ENCODE measurements at regions not wholly inside any gene's neighbourhood (a gene's known extent, or its start where the extent isn't known, plus 50 kb on each side); places are given as distances from the start of the nearest gene placed in this dataset.

GRCh38 chr2:60309336-60309735, 244.1 kb downstream of the BCL11A start:
- intact Hi-C loops (cut with DNase I) = no loop called here
- DNase-seq (no peak), ATAC-seq (no peak)
- peaks cover 2% of the 10 kb centered on the region for H3K4me1 ChIP-seq (ENCODE audit: control insufficient read depth, insufficient read depth, low read length)
- H3K4me3 ChIP-seq (ENCODE audit: low read length) = no peak overlapping the region
- H3K27me3 ChIP-seq (ENCODE audit: control insufficient read depth, insufficient read depth) = no peaks in the 10 kb centered on the region
- 77% methylated on average over 4 of the region's 4 CpGs for WGBS
- no peaks in the 10 kb centered on the region for H3K9me3 ChIP-seq (ENCODE audit: control insufficient read depth, low read length)
- H3K27ac ChIP-seq (ENCODE audit: low read length) = no peak overlapping the region

GRCh38 chr2:60306267-60306861, 247.1 kb downstream of the BCL11A start:
- WGBS = 19% methylated on average over 5 of the region's 5 CpGs
- H3K4me3 ChIP-seq (ENCODE audit: low read length) = no peak overlapping the region
- H3K27me3 ChIP-seq (ENCODE audit: control insufficient read depth, insufficient read depth) = no peaks in the 10 kb centered on the region
- intact Hi-C loops (cut with DNase I) = no loop called here
- peaks cover 2% of the 10 kb centered on the region for H3K4me1 ChIP-seq (ENCODE audit: control insufficient read depth, insufficient read depth, low read length)
- DNase-seq = no peak
- ATAC-seq = no peak
- no peak overlapping the region for H3K27ac ChIP-seq (ENCODE audit: low read length)
- no peaks in the 10 kb centered on the region for H3K9me3 ChIP-seq (ENCODE audit: control insufficient read depth, low read length)

GRCh38 chr2:60303680-60304079, 249.8 kb downstream of the BCL11A start:
- WGBS = 73% methylated on average over 2 of the region's 2 CpGs
- Histone ChIP-seq H3K27me3 (ENCODE audit: control insufficient read depth, insufficient read depth) (no peaks in the 10 kb centered on the region), H3K4me1 (ENCODE audit: control insufficient read depth, insufficient read depth, low read length) (peaks cover 2% of the 10 kb centered on the region)

GRCh38 chr2:60302377-60303126, 250.9 kb downstream of the BCL11A start:
- 93% methylated on average over 6 of the region's 6 CpGs for WGBS
- no peak for ATAC-seq
- intact Hi-C loops (cut with DNase I) = no loop called here
- no peaks in the 10 kb centered on the region for H3K9me3 ChIP-seq (ENCODE audit: control insufficient read depth, low read length)
- DNase-seq = no peak
- no peak overlapping the region for H3K4me3 ChIP-seq (ENCODE audit: low read length)
- H3K27ac ChIP-seq (ENCODE audit: low read length) = no peak overlapping the region
- H3K4me1 ChIP-seq (ENCODE audit: control insufficient read depth, insufficient read depth, low read length) = peaks cover 2% of the 10 kb centered on the region
- H3K27me3 ChIP-seq (ENCODE audit: control insufficient read depth, insufficient read depth) = no peaks in the 10 kb centered on the region

More at GRCh38 chr2:60303680-60304079, 249.8 kb downstream of the BCL11A start:
- Histone ChIP-seq H3K9me3 (ENCODE audit: control insufficient read depth, low read length) (no peaks in the 10 kb centered on the region), H3K27ac (ENCODE audit: low read length) (no peak overlapping the region), H3K4me3 (ENCODE audit: low read length) (no peak overlapping the region)
- no peak for DNase-seq
- no peak for ATAC-seq
- intact Hi-C loops (cut with DNase I) = no loop called here

GRCh38 chr2:60301726-60302125, 251.7 kb downstream of the BCL11A start:
- intact Hi-C loops (cut with DNase I) = no loop called here

GRCh38 chr2:60299179-60299578, 254.3 kb downstream of the BCL11A start:
- ATAC-seq = no peak
- WGBS = 83% methylated on average over 8 of the region's 8 CpGs

More at GRCh38 chr2:60301726-60302125, 251.7 kb downstream of the BCL11A start:
- Histone ChIP-seq H3K9me3 (ENCODE audit: control insufficient read depth, low read length) (no peaks in the 10 kb centered on the region), H3K4me3 (ENCODE audit: low read length) (no peak overlapping the region), H3K4me1 (ENCODE audit: control insufficient read depth, insufficient read depth, low read length) (peaks cover 2% of the 10 kb centered on the region), H3K27me3 (ENCODE audit: control insufficient read depth, insufficient read depth) (no peaks in the 10 kb centered on the region), H3K27ac (ENCODE audit: low read length) (no peak overlapping the region)
- WGBS = 66% methylated on average over 3 of the region's 3 CpGs
- ATAC-seq (no peak), DNase-seq (no peak)

GRCh38 chr2:60298006-60298696, 255.3 kb downstream of the BCL11A start:
- Histone ChIP-seq H3K27me3 (ENCODE audit: control insufficient read depth, insufficient read depth) (no peaks in the 10 kb centered on the region), H3K9me3 (ENCODE audit: control insufficient read depth, low read length) (no peaks in the 10 kb centered on the region), H3K4me1 (ENCODE audit: control insufficient read depth, insufficient read depth, low read length) (no peaks in the 10 kb centered on the region), H3K27ac (ENCODE audit: low read length) (no peak overlapping the region), H3K4me3 (ENCODE audit: low read length) (no peak overlapping the region)
- DNase-seq (no peak), ATAC-seq (no peak)
- 83% methylated on average over 20 of the region's 20 CpGs for WGBS
- intact Hi-C loops (cut with DNase I) = no loop called here

More at GRCh38 chr2:60299179-60299578, 254.3 kb downstream of the BCL11A start:
- H3K4me3 ChIP-seq (ENCODE audit: low read length) = no peak overlapping the region
- H3K27ac ChIP-seq (ENCODE audit: low read length) = no peak overlapping the region
- DNase-seq = no peak
- intact Hi-C loops (cut with DNase I) = no loop called here
- H3K27me3 ChIP-seq (ENCODE audit: control insufficient read depth, insufficient read depth) = no peaks in the 10 kb centered on the region
- no peaks in the 10 kb centered on the region for H3K9me3 ChIP-seq (ENCODE audit: control insufficient read depth, low read length)
- no peaks in the 10 kb centered on the region for H3K4me1 ChIP-seq (ENCODE audit: control insufficient read depth, insufficient read depth, low read length)

- intact Hi-C loops (cut with DNase I) = no loop called here
- ATAC-seq (peak in 1 of 2 donors; percentile 42), DNase-seq (peak in 1 of 3 donors; percentile 52)
- Histone ChIP-seq H3K4me1 (ENCODE audit: control insufficient read depth, insufficient read depth, low read length) (no peaks in the 10 kb centered on the region), H3K27ac (ENCODE audit: low read length) (no peak overlapping the region), H3K4me3 (ENCODE audit: low read length) (no peak overlapping the region), H3K27me3 (ENCODE audit: control insufficient read depth, insufficient read depth) (no peaks in the 10 kb centered on the region), H3K9me3 (ENCODE audit: control insufficient read depth, low read length) (no peaks in the 10 kb centered on the region)
- WGBS = 48% methylated on average over 21 of the region's 21 CpGs
Measured at GRCh38 chr2:60297296-60298005, 256.0 kb downstream of the BCL11A start.

GRCh38 chr2:60296219-60296955, 257.1 kb downstream of the BCL11A start:
- H3K9me3 ChIP-seq (ENCODE audit: control insufficient read depth, low read length) = no peaks in the 10 kb centered on the region
- ATAC-seq (no peak), DNase-seq (no peak)
- H3K4me1 ChIP-seq (ENCODE audit: control insufficient read depth, insufficient read depth, low read length) = no peaks in the 10 kb centered on the region
- H3K27me3 ChIP-seq (ENCODE audit: control insufficient read depth, insufficient read depth) = no peaks in the 10 kb centered on the region
- H3K4me3 ChIP-seq (ENCODE audit: low read length) = no peak overlapping the region
- no peak overlapping the region for H3K27ac ChIP-seq (ENCODE audit: low read length)
- intact Hi-C loops (cut with DNase I) = no loop called here
- 93% methylated on average over 8 of the region's 8 CpGs for WGBS

GRCh38 chr2:60295636-60295962, 257.9 kb downstream of the BCL11A start:
- no peak overlapping the region for H3K4me3 ChIP-seq (ENCODE audit: low read length)
- WGBS = 78% methylated on average over 9 of the region's 9 CpGs
- H3K27ac ChIP-seq (ENCODE audit: low read length) = no peak overlapping the region
- intact Hi-C loops (cut with DNase I) = no loop called here
- H3K4me1 ChIP-seq (ENCODE audit: control insufficient read depth, insufficient read depth, low read length) = no peaks in the 10 kb centered on the region
- DNase-seq (no peak), ATAC-seq (no peak)
- H3K27me3 ChIP-seq (ENCODE audit: control insufficient read depth, insufficient read depth) = no peaks in the 10 kb centered on the region
- no peaks in the 10 kb centered on the region for H3K9me3 ChIP-seq (ENCODE audit: control insufficient read depth, low read length)
